ENCODE measurements at regions not wholly inside any gene's neighbourhood (a gene's known extent, or its start where the extent isn't known, plus 50 kb on each side); places are given as distances from the start of the nearest gene placed in this dataset.

GRCh38 chr2:150417278-150417677 is 70.2 kb downstream of the RND3 start:
- H3K9me3 Mint-ChIP-seq = no peaks in the 10 kb centered on the region
- ATAC-seq (replicated peaks; ENCODE audit: extremely low read depth, poor library complexity, severe bottlenecking) (no peak), DNase-seq (ENCODE audit: low spot score in 2 of 2) (no peak)
- no peak overlapping the region for H3K4me3 Mint-ChIP-seq
- no peaks in the 10 kb centered on the region for H3K27me3 Mint-ChIP-seq
- H3K27ac Mint-ChIP-seq (ENCODE audit: low read depth) = no peak overlapping the region
- no peaks in the 10 kb centered on the region for H3K36me3 Mint-ChIP-seq (ENCODE audit: insufficient read depth)
- H3K4me1 Mint-ChIP-seq = no peaks in the 10 kb centered on the region

- Mint-ChIP-seq H3K9me3 (no peaks in the 10 kb centered on the region), H3K4me3 (no peak overlapping the region), H3K27ac (ENCODE audit: low read depth) (no peak overlapping the region), H3K36me3 (ENCODE audit: insufficient read depth) (no peaks in the 10 kb centered on the region), H3K27me3 (no peaks in the 10 kb centered on the region), H3K4me1 (no peaks in the 10 kb centered on the region)
- ATAC-seq (replicated peaks; ENCODE audit: extremely low read depth, poor library complexity, severe bottlenecking) (no peak), DNase-seq (ENCODE audit: low spot score in 2 of 2) (no peak)
Measured at GRCh38 chr2:150415022-150415421, 72.4 kb downstream of the RND3 start.

GRCh38 chr2:150413910-150414309 is 73.6 kb downstream of the RND3 start:
- no peak overlapping the region for H3K27ac Mint-ChIP-seq (ENCODE audit: low read depth)
- H3K27me3 Mint-ChIP-seq = no peaks in the 10 kb centered on the region
- no peaks in the 10 kb centered on the region for H3K4me1 Mint-ChIP-seq
- no peak for ATAC-seq (replicated peaks; ENCODE audit: extremely low read depth, poor library complexity, severe bottlenecking)
- DNase-seq (ENCODE audit: low spot score in 2 of 2) = no peak
- no peaks in the 10 kb centered on the region for H3K36me3 Mint-ChIP-seq (ENCODE audit: insufficient read depth)
- no peak overlapping the region for H3K4me3 Mint-ChIP-seq
- no peaks in the 10 kb centered on the region for H3K9me3 Mint-ChIP-seq

- no peaks in the 10 kb centered on the region for H3K9me3 Mint-ChIP-seq
- H3K36me3 Mint-ChIP-seq (ENCODE audit: insufficient read depth) = no peaks in the 10 kb centered on the region
- no peak overlapping the region for H3K4me3 Mint-ChIP-seq
- DNase-seq (ENCODE audit: low spot score in 2 of 2) (no peak), ATAC-seq (replicated peaks; ENCODE audit: extremely low read depth, poor library complexity, severe bottlenecking) (no peak)
- no peak overlapping the region for H3K27ac Mint-ChIP-seq (ENCODE audit: low read depth)
- H3K4me1 Mint-ChIP-seq = no peaks in the 10 kb centered on the region
- no peaks in the 10 kb centered on the region for H3K27me3 Mint-ChIP-seq
Measured at GRCh38 chr2:150413366-150413765, 74.1 kb downstream of the RND3 start.

GRCh38 chr2:150410809-150411208 is 76.7 kb downstream of the RND3 start:
- H3K36me3 Mint-ChIP-seq (ENCODE audit: insufficient read depth) = no peaks in the 10 kb centered on the region
- peaks cover 5% of the 10 kb centered on the region for H3K9me3 Mint-ChIP-seq
- no peaks in the 10 kb centered on the region for H3K27me3 Mint-ChIP-seq
- H3K4me1 Mint-ChIP-seq = no peaks in the 10 kb centered on the region
- no peak overlapping the region for H3K4me3 Mint-ChIP-seq
- H3K27ac Mint-ChIP-seq (ENCODE audit: low read depth) = no peak overlapping the region
- DNase-seq (ENCODE audit: low spot score in 2 of 2) (no peak), ATAC-seq (replicated peaks; ENCODE audit: extremely low read depth, poor library complexity, severe bottlenecking) (no peak)

DNA sequence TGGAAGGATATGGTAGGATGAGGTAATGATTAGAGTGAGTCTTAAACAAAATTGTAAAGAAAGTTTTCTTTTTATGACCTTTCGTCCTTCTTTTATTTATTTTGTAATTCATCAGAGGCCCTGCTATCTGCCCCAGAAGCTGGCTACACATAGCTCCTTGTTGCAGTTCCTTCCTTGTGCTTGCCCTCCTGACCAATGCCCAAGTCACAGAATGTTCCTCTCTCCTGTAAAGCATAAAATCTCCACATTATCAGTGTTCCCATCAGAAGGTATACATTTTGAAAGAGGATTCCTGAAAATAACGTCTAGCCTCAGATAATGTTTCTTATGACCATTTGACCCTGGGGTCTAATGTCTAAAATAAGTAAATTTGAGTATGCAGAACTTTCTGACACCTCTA is 78.3 kb downstream of the RND3 start:
- H3K4me3 Mint-ChIP-seq = no peak overlapping the region
- ATAC-seq (replicated peaks; ENCODE audit: extremely low read depth, poor library complexity, severe bottlenecking) = no peak

DNA sequence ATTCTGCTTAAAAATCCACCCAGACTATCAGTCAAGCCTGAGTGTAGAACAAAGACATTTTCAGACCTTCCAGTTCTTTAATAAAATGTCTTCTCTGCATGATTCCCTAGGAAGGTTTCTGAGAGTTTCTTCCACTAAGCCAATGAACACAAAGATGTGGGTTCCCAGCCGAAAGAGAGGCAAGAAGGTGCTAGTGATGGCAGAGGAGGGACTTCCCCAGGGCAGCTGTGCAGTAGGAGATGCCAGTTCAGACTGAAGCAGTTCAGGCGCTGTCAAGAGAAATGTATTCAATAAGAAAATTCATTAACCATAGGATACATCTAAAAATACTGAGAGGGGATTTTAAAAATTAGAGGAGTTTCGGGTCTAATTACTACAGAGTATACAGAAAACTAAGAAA is 83.3 kb downstream of the RND3 start:
- DNase-seq (ENCODE audit: low spot score in 2 of 2) (no peak), ATAC-seq (replicated peaks; ENCODE audit: extremely low read depth, poor library complexity, severe bottlenecking) (no peak)
- no peak overlapping the region for H3K4me3 Mint-ChIP-seq
- no peaks in the 10 kb centered on the region for H3K27me3 Mint-ChIP-seq
- no peak overlapping the region for H3K27ac Mint-ChIP-seq (ENCODE audit: low read depth)
- H3K4me1 Mint-ChIP-seq = no peaks in the 10 kb centered on the region
- H3K36me3 Mint-ChIP-seq (ENCODE audit: insufficient read depth) = no peaks in the 10 kb centered on the region
- peaks cover 5% of the 10 kb centered on the region for H3K9me3 Mint-ChIP-seq

More for the DNA sequence above, 78.3 kb downstream of the RND3 start:
- Mint-ChIP-seq H3K27ac (ENCODE audit: low read depth) (no peak overlapping the region), H3K4me1 (no peaks in the 10 kb centered on the region), H3K36me3 (ENCODE audit: insufficient read depth) (no peaks in the 10 kb centered on the region), H3K27me3 (no peaks in the 10 kb centered on the region), H3K9me3 (peaks cover 5% of the 10 kb centered on the region)
- DNase-seq (ENCODE audit: low spot score in 2 of 2) = no peak

DNA sequence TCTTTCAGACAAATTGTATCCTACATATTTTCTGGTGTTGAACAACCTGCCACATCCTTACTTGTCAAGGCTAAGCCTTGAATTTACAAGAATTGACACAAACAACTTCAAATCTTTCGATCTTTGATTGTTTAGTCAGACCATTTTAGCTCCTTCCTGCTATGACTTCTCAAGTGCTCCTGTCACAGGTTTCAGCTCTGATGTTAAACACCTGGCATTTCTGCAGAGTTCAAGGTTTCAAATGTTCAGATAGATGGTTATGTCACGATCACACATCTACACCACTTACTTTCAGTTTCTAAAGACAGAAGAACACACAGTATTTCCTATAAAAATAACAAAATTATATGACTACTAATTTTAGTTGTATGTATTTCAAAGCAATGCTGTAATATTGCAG is 84.0 kb downstream of the RND3 start:
- no peaks in the 10 kb centered on the region for H3K27me3 Mint-ChIP-seq
- peaks cover 5% of the 10 kb centered on the region for H3K9me3 Mint-ChIP-seq
- H3K4me3 Mint-ChIP-seq = no peak overlapping the region
- no peaks in the 10 kb centered on the region for H3K4me1 Mint-ChIP-seq
- ATAC-seq (replicated peaks; ENCODE audit: extremely low read depth, poor library complexity, severe bottlenecking) (no peak), DNase-seq (ENCODE audit: low spot score in 2 of 2) (no peak)
- no peaks in the 10 kb centered on the region for H3K36me3 Mint-ChIP-seq (ENCODE audit: insufficient read depth)
- no peak overlapping the region for H3K27ac Mint-ChIP-seq (ENCODE audit: low read depth)

- Mint-ChIP-seq H3K36me3 (ENCODE audit: insufficient read depth) (no peaks in the 10 kb centered on the region), H3K4me3 (no peak overlapping the region), H3K4me1 (no peaks in the 10 kb centered on the region), H3K27ac (ENCODE audit: low read depth) (no peak overlapping the region), H3K9me3 (peaks cover 5% of the 10 kb centered on the region), H3K27me3 (no peaks in the 10 kb centered on the region)
- DNase-seq (ENCODE audit: low spot score in 2 of 2) (no peak), ATAC-seq (replicated peaks; ENCODE audit: extremely low read depth, poor library complexity, severe bottlenecking) (no peak)
Measured at GRCh38 chr2:150402953-150403352, 84.5 kb downstream of the RND3 start.

- Mint-ChIP-seq H3K27ac (ENCODE audit: low read depth) (no peak overlapping the region), H3K36me3 (ENCODE audit: insufficient read depth) (no peaks in the 10 kb centered on the region)
- no peak for ATAC-seq (replicated peaks; ENCODE audit: extremely low read depth, poor library complexity, severe bottlenecking)
Measured at GRCh38 chr2:150400849-150401248, 86.6 kb downstream of the RND3 start.

GRCh38 chr2:150392614-150393013 is 94.9 kb downstream of the RND3 start:
- Mint-ChIP-seq H3K27ac (ENCODE audit: low read depth) (no peak overlapping the region), H3K36me3 (ENCODE audit: insufficient read depth) (no peaks in the 10 kb centered on the region), H3K4me1 (no peaks in the 10 kb centered on the region), H3K4me3 (no peak overlapping the region), H3K27me3 (no peaks in the 10 kb centered on the region), H3K9me3 (peaks cover 5% of the 10 kb centered on the region)
- DNase-seq (ENCODE audit: low spot score in 2 of 2) = no peak
- no peak for ATAC-seq (replicated peaks; ENCODE audit: extremely low read depth, poor library complexity, severe bottlenecking)

More at GRCh38 chr2:150400849-150401248, 86.6 kb downstream of the RND3 start:
- no peak for DNase-seq (ENCODE audit: low spot score in 2 of 2)
- Mint-ChIP-seq H3K27me3 (no peaks in the 10 kb centered on the region), H3K9me3 (no peaks in the 10 kb centered on the region), H3K4me1 (no peaks in the 10 kb centered on the region), H3K4me3 (no peak overlapping the region)

DNA sequence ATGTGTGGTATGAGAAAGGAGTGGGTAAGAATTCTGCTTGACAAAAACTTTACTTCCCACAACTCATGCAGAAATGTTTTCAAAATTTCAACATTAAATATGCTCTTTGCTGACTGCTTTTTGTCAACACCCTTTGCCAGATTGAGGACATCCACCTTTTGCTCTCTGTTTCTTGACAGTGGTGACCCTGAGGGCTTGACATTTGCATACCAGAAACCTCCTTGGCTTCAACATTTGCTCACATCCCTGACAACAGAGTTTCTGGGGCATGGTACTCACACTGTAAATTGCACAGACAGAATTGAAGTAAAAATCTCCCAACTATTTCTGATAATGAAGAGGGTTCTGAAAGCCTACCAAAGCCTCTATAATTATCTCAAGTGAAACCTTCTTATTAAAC is 95.7 kb downstream of the RND3 start:
- no peak overlapping the region for H3K27ac Mint-ChIP-seq (ENCODE audit: low read depth)
- no peak for DNase-seq (ENCODE audit: low spot score in 2 of 2)
- H3K27me3 Mint-ChIP-seq = no peaks in the 10 kb centered on the region
- no peaks in the 10 kb centered on the region for H3K36me3 Mint-ChIP-seq (ENCODE audit: insufficient read depth)
- peaks cover 5% of the 10 kb centered on the region for H3K9me3 Mint-ChIP-seq
- H3K4me1 Mint-ChIP-seq = no peaks in the 10 kb centered on the region
- no peak overlapping the region for H3K4me3 Mint-ChIP-seq
- ATAC-seq (replicated peaks; ENCODE audit: extremely low read depth, poor library complexity, severe bottlenecking) = no peak

- Mint-ChIP-seq H3K36me3 (ENCODE audit: insufficient read depth) (no peaks in the 10 kb centered on the region), H3K4me1 (no peaks in the 10 kb centered on the region), H3K9me3 (peaks cover 5% of the 10 kb centered on the region), H3K27ac (ENCODE audit: low read depth) (no peak overlapping the region), H3K27me3 (no peaks in the 10 kb centered on the region), H3K4me3 (no peak overlapping the region)
- DNase-seq (ENCODE audit: low spot score in 2 of 2) (no peak), ATAC-seq (replicated peaks; ENCODE audit: extremely low read depth, poor library complexity, severe bottlenecking) (no peak)
Measured at GRCh38 chr2:150389447-150389846, 98.0 kb downstream of the RND3 start.

- DNase-seq (ENCODE audit: low spot score in 2 of 2) = no peak
- Mint-ChIP-seq H3K9me3 (peaks cover 11% of the 10 kb centered on the region), H3K36me3 (ENCODE audit: insufficient read depth) (no peaks in the 10 kb centered on the region), H3K27me3 (no peaks in the 10 kb centered on the region), H3K4me1 (no peaks in the 10 kb centered on the region), H3K27ac (ENCODE audit: low read depth) (no peak overlapping the region), H3K4me3 (no peak overlapping the region)
- ATAC-seq (replicated peaks; ENCODE audit: extremely low read depth, poor library complexity, severe bottlenecking) = no peak
Measured at GRCh38 chr2:150388289-150388625, 99.2 kb downstream of the RND3 start.
